ENCODE measurements at regions not wholly inside any gene's neighbourhood (a gene's known extent, or its start where the extent isn't known, plus 50 kb on each side); places are given as distances from the start of the nearest gene placed in this dataset.

DNA sequence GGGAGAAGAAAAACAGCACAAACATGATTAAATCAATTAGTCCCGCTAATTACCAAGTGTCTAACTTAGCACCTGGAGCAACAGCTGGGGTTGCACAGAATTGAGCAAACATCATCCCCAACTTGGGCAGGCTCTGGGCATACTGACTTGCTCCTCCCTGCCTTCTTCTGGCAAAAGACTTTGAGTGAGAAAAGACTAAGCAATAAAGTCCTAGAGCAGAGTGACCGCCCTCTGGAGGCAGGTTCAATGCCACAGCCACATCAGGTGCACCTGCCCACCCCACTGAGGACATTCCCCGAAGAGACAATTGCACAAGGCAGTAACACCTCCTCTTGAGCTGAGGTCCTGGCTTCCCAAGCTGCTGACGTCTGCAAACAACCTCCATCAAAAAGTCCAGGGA lies 358.3 kb downstream of the SOX9 start:
- no peak for DNase-seq

- DNase-seq, result no peak
Observed at GRCh38 chr17:72481572-72481971, 360.8 kb downstream of the SOX9 start.

GRCh38 chr17:72485596-72485995 lies 364.8 kb downstream of the SOX9 start:
- DNase-seq, result no peak

GRCh38 chr17:72486806-72487205 lies 366.0 kb downstream of the SOX9 start:
- DNase-seq, result no peak

DNA sequence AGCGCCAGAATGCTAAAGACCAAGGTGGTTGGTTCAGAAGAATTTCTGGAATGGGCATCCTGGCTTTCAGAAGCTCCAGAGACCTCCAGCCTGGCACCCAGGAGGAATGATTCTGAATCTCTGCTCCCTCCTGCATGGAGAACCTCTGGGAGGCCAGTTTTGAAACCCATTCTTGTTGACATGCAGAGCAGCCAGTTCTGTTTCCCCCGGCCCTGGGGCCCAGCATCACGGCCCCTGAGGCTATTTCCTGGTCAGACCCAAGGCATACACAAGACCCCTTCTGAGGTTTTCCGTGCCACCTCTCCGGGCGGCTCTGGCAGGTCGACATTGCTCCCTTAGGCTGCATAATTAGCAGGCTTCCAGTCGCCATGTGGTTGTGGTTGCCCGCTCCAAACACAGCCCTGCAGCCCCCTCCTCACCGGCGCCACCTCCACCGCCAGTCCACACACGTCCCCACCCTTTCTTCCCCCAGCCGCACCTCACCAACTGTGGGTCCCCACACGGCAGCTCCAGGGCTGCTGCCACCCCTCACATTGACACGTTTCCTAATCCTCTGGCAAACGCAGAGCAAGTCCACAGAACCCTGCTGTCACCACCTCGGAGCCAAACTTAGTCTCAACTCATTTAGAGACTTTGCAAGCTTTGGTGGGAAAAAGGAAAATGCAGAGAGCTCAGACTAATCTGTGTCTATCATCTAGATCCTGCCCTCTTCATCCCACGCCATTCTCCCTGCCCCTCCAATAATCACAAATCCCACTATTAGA lies 367.1 kb downstream of the SOX9 start:
- no peak for DNase-seq

DNA sequence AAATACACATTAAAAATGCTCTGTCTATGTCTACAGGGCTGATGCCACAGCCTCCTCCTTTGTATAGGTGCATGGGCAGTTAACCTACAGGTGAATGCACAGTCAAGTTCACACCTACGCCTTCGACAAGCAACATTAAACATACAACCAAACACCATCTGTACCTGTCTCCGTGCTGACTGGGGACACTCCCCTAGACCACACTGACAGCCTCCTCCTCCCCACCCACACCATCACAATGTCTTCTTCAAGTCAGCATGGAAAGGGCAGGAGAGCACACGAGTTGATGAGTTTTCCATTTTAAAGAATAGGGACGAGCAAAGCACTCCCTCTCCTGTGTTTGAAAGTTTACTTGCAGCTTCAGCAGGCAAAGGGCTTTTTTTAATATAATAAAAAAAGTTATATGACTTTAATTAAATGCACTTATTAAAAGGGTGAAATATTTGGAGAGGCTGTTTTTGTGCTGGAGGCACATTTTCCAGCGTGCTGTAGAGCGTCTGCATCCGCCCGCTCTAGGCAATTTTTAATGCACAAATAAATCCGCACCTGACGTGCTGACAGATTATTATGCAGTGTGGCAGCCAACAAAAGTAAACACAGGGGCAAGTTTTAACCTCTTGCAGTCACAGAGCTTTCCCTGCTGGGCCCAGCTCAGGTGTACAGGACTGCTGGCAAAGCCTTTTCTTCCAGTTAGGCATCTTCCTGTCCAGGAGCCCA lies 367.9 kb downstream of the SOX9 start:
- DNase-seq, result no peak

DNA sequence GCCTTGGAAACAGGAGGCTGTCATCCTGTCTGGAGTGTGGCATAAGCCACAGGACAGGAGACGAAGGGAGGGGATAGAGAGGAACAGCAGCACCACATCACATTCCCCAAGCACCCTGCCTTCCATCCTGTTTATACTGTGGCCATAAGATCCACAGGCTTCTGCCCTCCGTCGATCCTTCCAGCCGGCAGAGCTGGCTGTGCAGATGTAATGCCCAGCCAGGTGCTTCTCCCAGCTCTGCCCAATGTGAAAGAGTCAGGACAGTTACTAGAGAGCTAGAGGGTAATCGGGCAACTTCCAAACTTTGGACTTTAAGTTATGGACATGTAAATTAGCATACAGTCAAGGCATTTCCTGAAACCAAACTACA lies 368.4 kb downstream of the SOX9 start:
- no peak for DNase-seq

DNA sequence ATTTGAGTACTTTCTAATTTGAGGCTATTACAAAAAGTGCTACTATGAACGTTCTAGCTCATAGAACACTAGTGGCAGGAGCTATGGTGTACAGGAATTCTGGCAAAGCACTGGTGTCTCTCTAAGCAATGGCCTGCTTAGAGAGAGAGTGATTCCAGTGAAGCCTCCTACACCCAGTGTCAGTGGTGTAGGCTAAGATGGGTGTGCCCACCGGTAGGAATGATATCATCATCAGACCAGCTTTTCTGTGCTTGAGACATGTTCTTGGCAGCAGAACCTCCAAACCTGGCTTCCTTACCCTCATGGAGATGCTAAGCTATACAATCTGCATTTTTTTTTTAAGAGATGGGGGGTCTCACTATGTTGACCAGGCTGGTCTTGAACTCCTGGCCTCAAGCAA lies 370.3 kb downstream of the SOX9 start:
- no peak for DNase-seq

- DNase-seq, result no peak
Observed at GRCh38 chr17:72492494-72492893, 371.7 kb downstream of the SOX9 start.

DNA sequence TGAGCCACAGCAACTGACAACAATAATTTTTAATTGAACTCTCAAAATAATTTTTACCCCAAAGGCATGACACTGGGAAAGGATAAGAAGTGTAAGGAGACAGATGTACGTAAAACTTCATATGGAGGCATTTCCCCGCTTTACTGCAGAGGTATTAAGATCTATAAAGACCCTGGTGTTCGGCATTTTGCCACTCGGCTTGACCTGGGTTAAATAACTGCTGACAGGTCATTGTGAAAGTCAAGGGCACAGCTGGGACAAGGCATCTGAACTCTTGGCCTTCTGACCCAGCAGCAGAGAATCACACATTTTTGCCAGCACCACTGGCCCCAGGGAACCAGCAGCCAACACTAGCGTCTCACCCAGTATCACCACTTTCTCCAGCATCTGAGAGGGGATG lies 372.1 kb downstream of the SOX9 start:
- no peak for DNase-seq

- no peak for DNase-seq
Observed at GRCh38 chr17:72494566-72494965, 373.7 kb downstream of the SOX9 start.

DNA sequence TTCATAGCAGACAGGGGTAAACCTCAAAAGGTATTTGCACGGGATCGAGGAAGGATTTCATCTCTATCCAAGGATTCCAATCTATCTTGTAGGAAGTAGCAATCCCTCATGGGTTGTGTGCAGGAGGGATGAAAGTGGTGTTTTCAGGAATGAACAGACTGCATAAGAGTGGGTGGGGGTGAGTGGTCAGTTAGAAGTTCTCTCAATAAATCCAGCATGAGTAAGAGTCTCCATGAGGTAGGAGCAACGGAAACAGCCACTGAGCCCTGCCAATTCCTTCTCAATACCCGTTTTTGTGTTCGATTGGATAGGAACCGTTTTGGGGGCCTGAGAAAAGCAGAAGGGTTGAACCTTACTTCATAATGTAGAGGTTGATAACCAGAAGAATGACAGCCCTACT lies 375.6 kb downstream of the SOX9 start:
- no peak for DNase-seq

DNA sequence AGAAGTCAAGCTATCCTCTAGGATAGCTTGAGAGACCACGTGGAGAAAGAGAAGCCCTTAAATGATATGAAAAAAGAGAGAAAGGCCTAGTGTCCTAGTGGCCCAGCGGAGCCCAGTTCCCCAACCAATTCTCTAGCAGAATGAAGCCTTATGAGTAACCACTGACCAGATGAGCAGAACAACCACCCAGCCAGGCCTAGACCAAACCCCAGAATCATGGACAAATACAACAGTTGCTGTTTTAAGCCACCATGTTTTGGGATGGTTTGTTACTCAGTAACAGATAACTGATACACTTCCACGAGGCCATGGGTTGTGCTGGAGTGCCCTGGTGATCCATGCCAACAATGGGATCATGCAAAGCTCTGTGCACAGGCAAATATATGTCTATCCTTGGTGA lies 377.1 kb downstream of the SOX9 start:
- no peak for DNase-seq

DNA sequence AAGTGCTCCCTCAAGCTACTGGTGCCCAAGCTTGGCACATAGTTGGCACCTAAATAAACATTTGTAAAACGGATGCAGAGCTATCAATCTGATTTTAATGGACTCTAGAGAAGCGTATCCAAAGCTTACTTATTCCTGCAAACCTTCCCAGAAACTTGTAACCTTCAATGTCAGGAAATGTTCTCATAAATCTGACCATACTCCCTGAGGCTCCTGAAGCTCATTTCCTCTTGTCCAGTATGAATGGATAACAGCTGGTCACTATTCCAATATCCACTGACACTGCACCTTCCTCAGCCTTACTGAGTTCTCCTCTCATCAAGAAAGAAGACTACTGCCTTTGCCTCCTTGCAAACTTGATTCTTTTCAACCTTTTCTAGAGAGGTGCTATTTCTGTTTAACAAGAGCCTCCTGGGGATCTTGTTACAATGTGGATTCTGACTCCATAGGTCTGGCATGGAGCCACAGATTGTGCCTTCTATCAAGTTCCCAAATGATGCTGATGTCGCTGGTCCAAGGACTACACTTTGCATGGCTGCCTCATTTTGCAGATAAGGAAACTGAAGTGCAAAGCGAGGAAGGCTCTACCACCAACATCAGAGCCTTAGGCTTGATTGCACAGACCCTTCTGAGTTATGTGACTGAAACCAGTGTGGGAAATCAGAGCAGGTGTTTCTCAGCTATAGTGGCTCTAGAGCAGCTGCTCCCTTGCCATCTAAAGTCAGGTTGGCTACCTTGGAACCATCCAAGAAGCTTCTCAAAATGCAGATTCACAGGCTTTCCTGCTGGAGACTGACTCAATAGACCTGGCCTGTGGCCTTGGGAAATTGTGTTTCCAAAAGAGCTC lies 377.8 kb downstream of the SOX9 start:
- DNase-seq, result no peak

DNA sequence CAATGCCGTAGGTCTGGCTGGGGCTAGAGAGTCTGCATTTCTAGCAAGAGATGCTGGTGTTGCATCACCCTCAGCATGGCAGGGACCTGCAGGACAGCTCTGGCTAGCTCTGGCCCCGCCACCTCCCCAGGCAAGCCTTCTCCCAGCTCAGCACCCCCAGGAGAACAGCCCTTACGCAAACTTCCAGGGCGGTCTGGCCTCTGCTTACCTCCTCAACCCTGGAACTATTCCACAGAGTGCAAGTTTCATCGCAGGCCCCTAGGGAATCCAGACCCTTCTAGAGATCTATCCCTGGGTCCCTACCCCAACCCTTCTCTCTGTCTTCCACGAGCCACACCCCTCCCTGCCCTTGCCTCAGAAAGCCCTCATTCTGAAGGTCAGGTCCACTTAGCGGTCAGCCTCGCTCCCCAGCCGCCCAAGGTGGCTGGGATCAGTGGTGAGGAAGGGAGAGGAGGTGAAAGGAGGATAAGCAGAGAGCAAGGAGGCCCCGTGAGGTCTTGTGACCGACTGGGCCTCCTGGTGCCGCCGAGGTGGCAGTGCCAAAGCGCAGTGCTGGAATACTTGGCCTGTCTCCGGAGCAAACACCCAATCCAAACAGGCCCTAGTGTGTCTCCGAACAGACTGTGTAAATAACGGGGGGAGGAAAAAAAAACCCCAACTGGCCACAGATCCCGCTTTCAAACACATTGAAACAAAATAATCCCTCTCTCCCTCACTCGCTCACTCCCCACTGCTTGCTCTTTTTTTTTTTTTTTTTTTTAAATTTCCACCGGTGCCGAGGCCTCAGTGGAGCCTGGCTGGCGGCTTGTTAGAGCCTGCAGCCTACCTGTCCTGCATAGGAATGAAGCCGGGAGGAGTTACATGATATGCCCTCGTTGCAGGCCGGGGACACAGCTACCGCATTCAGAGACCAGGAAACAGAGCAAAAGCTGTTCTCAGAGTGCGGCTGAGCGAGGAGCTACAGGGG lies 380.9 kb downstream of the SOX9 start:
- DNase-seq, result no peak

DNA sequence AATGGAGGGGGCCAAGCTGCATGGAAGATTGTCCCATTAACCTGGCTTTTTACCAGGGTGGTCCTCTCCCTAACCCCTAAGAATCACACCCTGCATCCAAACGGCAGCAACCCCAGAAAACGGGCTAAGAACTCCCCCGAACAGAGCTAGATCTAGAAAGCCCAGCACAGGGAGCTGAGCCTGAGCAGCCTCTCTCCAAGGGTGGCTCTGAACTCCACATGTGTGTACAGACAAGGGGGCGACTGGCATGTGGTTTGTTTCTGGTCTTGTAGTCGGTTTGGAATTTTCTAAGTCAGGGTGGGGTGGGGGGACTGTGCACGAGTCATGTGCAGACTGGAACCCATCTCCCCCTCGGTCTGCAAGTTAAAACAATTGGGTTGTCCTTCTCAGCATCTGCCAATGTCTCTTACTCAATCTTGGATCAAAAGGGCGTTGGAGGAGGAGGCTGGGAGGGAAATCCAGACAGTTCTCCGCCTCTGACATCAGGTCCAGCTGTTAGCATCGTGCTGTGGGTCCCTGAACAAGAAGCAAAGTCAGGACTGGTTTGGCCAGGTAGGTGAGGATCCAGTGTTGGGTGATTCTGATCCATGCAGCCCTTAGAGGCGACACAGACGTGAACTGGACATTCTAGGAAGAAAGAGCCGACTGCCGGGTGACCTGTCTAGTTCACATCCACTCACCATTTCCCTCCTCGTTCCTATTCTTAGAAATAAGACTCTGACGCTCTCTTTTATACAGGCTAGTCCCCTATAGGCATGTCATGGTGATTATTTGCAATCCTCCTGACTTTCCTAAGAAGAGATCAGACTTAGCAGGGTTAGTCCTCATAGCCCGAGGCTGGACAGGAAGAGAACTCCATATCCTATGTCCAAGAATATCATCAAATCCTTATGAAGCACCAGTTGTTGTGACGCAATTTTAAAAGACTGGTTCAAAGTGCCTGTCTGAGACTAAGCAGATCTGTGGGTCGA lies 381.8 kb downstream of the SOX9 start:
- no peak for DNase-seq

DNA sequence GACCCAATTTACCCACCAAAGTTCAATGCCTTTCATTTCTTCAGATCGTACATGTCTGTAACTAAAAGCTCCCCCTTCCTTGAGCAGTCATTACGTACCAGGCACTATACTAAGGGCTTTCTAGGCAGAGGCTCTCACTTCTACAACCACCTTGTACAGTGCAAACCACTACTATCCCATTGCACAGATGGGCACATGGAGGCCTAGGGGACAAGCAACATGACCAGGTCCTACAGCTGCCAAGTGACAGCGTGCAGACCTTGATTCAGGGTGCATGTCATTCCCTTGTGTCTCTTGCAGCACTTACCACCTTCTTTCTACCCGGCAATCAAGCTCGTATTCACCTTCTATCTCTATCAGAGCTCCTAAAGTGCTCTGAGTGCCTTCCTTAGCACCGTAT lies 382.7 kb downstream of the SOX9 start:
- no peak for DNase-seq

DNA sequence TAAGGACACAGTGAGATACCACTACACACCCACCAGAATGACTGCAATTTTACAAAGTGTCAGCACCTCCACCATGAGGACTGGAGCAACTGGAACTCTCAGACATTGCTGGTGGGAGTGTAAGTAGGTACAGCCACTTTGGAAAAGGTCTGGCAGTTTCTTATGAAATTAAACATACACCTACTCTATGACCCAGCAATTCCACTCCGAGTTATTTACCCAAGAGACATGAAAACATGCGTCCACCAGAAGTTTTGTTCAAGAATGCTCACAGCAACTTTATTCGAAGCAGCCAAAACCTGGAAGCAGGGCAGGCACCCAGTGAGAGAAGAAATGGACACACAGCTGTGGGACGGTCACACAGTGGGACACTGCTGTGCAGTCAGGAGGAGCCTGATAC lies 384.0 kb downstream of the SOX9 start:
- no peak for DNase-seq

- no peak for DNase-seq
Observed at GRCh38 chr17:72506773-72507172, 386.0 kb downstream of the SOX9 start.

DNA sequence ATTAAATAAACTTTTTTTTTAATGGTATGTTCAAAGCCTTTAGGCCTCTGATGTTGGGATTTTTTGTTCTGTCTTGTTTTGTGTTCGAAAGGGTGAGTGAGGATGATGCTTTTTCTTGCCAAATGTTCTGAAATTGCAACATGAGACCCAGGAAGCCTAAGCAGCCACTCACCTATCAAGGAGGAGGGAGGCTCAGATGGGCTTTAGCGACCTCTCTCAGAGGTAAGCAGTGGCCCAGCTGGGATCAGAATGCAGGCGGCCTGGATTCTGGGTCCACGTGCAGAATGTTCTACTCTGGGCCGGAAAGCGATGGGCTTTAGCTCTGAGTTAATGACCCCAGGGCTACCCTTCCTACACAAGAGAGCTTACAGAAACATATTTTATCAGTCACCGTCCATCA lies 386.6 kb downstream of the SOX9 start:
- no peak for DNase-seq

DNA sequence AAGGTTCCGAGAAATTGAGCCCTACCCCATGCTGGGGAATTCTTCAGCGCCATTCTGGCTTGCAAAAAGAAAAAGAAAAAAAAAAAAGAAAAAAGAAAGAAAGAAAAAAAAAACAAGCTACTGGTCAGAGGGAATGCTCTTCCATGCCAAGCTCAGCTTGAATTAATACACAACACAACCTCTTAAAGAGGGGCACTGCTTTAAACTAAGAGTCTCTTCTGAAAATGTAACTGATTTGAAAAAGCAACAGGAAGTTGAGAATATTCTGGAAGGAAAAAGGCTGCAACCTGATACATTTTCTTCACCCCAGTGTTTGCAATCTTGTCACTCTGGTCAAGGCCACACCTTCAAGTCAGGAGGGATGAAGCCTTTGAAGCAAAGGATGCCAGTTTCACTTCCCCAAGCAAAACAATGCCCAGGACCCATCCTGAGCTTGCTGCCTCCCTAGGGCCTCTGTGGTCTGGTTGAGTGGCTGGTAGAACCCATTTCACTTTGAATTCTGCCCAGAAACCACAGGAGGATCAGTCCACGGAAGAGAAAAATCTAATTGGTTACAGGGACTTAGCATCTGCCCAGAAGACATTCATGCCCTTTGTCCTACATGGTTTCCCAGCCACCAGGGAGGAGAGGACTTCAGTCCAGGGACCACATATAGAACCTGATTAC lies 389.7 kb downstream of the SOX9 start:
- no peak for DNase-seq
